AG04449 (cell line): ENCODE measurements at regions not wholly inside any gene's neighbourhood (a gene's known extent, or its start where the extent isn't known, plus 50 kb on each side); places are given as distances from the start of the nearest gene placed in this dataset.

ENCODE experiments used
- CTCF ChIA-PET: fragments of 350-600 bp; formaldehyde crosslinking; extraction: SDS; loops from one replicate; lab custom pipeline; 2021; ENCODE audit warnings: antibody characterized with exemption; lab: Yijun Ruan, JAX
- POLR2A ChIA-PET: fragments of 400-600, 350-600 bp; formaldehyde crosslinking; extraction: SDS; loops from one replicate; lab custom pipeline; 2020; ENCODE audit warnings: antibody characterized with exemption, inconsistent platforms; lab: Yijun Ruan, JAX
- DNase-seq: peaks from one replicate; pipeline ENCODE4 v3.0.0-alpha.2; 2010; ENCODE audit warnings: low read depth, low spot score
- H3K4me3 ChIP-seq: 2 replicates; pipeline ENCODE4 v1.5.1; 2011; ENCODE audit warnings: low read depth, mild to moderate bottlenecking, control low read depth, low read length
- CTCF ChIP-seq: IDR thresholded peaks from one replicate; pipeline ENCODE4 v1.5.1; 2011; ENCODE audit warnings: mild to moderate bottlenecking, moderate library complexity, low read length, control low read depth, inconsistent platforms; ENCODE audit not compliant: insufficient read depth; ENCODE audit errors: missing control alignments

GRCh38 chr14:99330316-99331240 lies 58.6 kb upstream of the BCL11B start:
- ChIA-PET CTCF (interaction anchor here (0.8 to 1.0 kb wide), 2 partner anchors 10 to 85 kb away, joined by 3 to 4 read pairs; no protein-coding TSS in a partner anchor), POLR2A (no interaction called here)
- no peak for TF ChIP-seq CTCF
- H3K4me3 ChIP-seq, result no peak overlapping the region
- no peak for DNase-seq

GRCh38 chr14:99329711-99330315 lies 57.8 kb upstream of the BCL11B start:
- H3K4me3 ChIP-seq, result no peak overlapping the region
- no peak for TF ChIP-seq CTCF
- DNase-seq, result no peak
- CTCF ChIA-PET, result no interaction called here
- POLR2A ChIA-PET, result no interaction called here

GRCh38 chr14:99327458-99328250 lies 55.7 kb upstream of the BCL11B start:
- H3K4me3 ChIP-seq, result no peak overlapping the region
- DNase-seq, result no peak
- ChIA-PET CTCF (interaction anchor here (1.0 kb wide), 1 partner anchor 10 kb away, joined by 3 read pairs; no protein-coding TSS in a partner anchor), POLR2A (no interaction called here)
- no peak for TF ChIP-seq CTCF

GRCh38 chr14:99327050-99327449 lies 55.1 kb upstream of the BCL11B start:
- POLR2A ChIA-PET, result no interaction called here
- DNase-seq, result no peak
- CTCF ChIA-PET, result interaction anchor here (1.0 kb wide), 1 partner anchor 9 kb away, joined by 3 read pairs; no protein-coding TSS in a partner anchor
- no peak for TF ChIP-seq CTCF
- H3K4me3 ChIP-seq, result no peak overlapping the region

GRCh38 chr14:99326041-99326710 lies 54.2 kb upstream of the BCL11B start:
- H3K4me3 ChIP-seq, result no peak overlapping the region
- POLR2A ChIA-PET, result no interaction called here
- DNase-seq, result no peak
- TF ChIP-seq CTCF, result no peak
- CTCF ChIA-PET, result no interaction called here
